CD8-positive, alpha-beta memory T cell (primary cell): ENCODE measurements at regions not wholly inside any gene's neighbourhood (a gene's known extent, or its start where the extent isn't known, plus 50 kb on each side); places are given as distances from the start of the nearest gene placed in this dataset.
"Not testable (repeated sequence)": the region's sequence is repeated elsewhere in the genome, so short reads cannot be mapped to it uniquely, and the experiment has no call there.

Source experiments
- CTCF ChIA-PET: fragments of 350-600 bp; sonication (Branson Sonifier 250); formaldehyde crosslinking; loops from one replicate; lab custom pipeline; 2021; ENCODE audit warnings: antibody characterized with exemption; lab: Charles Lee
- POLR2A ChIA-PET: fragments of 350-600 bp; sonication (Branson Sonifier 250); formaldehyde crosslinking; loops from one replicate; lab custom pipeline; 2021; ENCODE audit warnings: antibody characterized with exemption; lab: Charles Lee
- DNase-seq, 5 donors: peaks; one replicate each; pipeline versions ENCODE4 v3.0.0 to v3.0.0-alpha.2; 2020 to 2022; ENCODE audit warnings: mixed read lengths in 1 of 5
- H3K27ac ChIP-seq: one replicate; pipeline ENCODE4 v1.7.0; 2013; ENCODE audit warnings: low read depth, mild to moderate bottlenecking, low read length, moderate library complexity
- H3K27me3 ChIP-seq: 2 replicates; pipeline ENCODE4 v1.7.0; 2013; ENCODE audit warnings: low read length, mild to moderate bottlenecking; ENCODE audit not compliant: insufficient read depth, poor library complexity, severe bottlenecking
- H3K36me3 ChIP-seq: 2 replicates; pipeline ENCODE4 v1.7.0; 2013; ENCODE audit warnings: mild to moderate bottlenecking, low read length, moderate library complexity; ENCODE audit not compliant: insufficient read depth
- H3K4me1 ChIP-seq: 2 replicates; pipeline ENCODE4 v1.7.0; 2013; ENCODE audit warnings: mild to moderate bottlenecking, low read length, moderate library complexity; ENCODE audit not compliant: insufficient read depth
- H3K4me3 ChIP-seq: 2 replicates; pipeline ENCODE4 v1.7.0; 2013; ENCODE audit warnings: mild to moderate bottlenecking, low read length
- H3K9me3 ChIP-seq: 2 replicates; pipeline ENCODE4 v1.7.0; 2013; ENCODE audit warnings: mild to moderate bottlenecking, low read length
- H3K27ac Mint-ChIP-seq, 8 donors: one replicate each; pipeline ENCODE4 v1.8.0; 2020 to 2021; ENCODE audit warnings: mixed read lengths in 8 of 8, mild to moderate bottlenecking in 6 of 8, inconsistent platforms in 3 of 8, moderate library complexity in 3 of 8
- H3K27me3 Mint-ChIP-seq, 2 donors: one replicate each; pipeline ENCODE4 v1.8.0; 2020 to 2021; ENCODE audit warnings: mixed read lengths in 2 of 2, mild to moderate bottlenecking in 1 of 2, moderate library complexity in 1 of 2
- H3K36me3 Mint-ChIP-seq, 3 donors: one replicate each; pipeline ENCODE4 v1.8.0; 2020 to 2021; ENCODE audit warnings: mixed read lengths in 3 of 3, inconsistent platforms in 1 of 3, mild to moderate bottlenecking in 1 of 3
- H3K4me1 Mint-ChIP-seq, 3 donors: one replicate each; pipeline ENCODE4 v1.8.0; 2020 to 2021; ENCODE audit warnings: mixed read lengths in 3 of 3, inconsistent platforms in 1 of 3, mild to moderate bottlenecking in 1 of 3
- H3K4me3 Mint-ChIP-seq, 7 donors: one replicate each; pipeline ENCODE4 v1.8.0; 2020 to 2021; ENCODE audit warnings: mixed read lengths in 7 of 7, mild to moderate bottlenecking in 6 of 7, moderate library complexity in 4 of 7, inconsistent platforms in 2 of 7
- H3K9me3 Mint-ChIP-seq, 5 donors: one replicate each; pipeline ENCODE4 v1.8.0; 2020 to 2022; ENCODE audit warnings: mixed read lengths in 5 of 5, mild to moderate bottlenecking in 3 of 5, moderate library complexity in 2 of 5, inconsistent platforms in 1 of 5

DNA sequence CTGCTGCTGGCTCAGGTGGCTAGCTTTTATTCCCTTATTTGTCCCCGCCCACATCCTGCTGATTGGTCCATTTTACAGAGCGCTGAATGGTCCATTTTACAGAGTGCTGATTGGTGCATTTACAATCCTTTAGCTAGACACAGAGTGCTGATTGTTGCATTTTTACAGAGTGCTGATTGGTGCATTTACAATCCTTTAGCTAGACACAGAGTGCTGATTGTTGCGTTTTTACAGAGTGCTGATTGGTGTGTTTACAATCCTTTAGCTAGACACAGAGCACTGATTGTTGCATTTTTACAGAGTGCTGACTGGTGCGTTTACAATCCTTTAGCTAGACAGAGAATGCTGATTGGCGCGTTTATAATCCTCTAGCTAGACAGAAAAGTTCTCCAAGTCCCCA, 107.8 kb upstream of the BMPER start:
- H3K27ac ChIP-seq, H3K36me3 Mint-ChIP-seq, H3K4me1 Mint-ChIP-seq, DNase-seq, H3K4me3 ChIP-seq, H3K27me3 ChIP-seq, CTCF ChIA-PET, H3K9me3 Mint-ChIP-seq, H3K36me3 ChIP-seq, H3K27ac Mint-ChIP-seq, POLR2A ChIA-PET, H3K27me3 Mint-ChIP-seq, H3K9me3 ChIP-seq, H3K4me1 ChIP-seq: not testable (repeated sequence)
- H3K4me3 Mint-ChIP-seq: peak overlapping the region in 1 of 7 donors; percentile 49

DNA sequence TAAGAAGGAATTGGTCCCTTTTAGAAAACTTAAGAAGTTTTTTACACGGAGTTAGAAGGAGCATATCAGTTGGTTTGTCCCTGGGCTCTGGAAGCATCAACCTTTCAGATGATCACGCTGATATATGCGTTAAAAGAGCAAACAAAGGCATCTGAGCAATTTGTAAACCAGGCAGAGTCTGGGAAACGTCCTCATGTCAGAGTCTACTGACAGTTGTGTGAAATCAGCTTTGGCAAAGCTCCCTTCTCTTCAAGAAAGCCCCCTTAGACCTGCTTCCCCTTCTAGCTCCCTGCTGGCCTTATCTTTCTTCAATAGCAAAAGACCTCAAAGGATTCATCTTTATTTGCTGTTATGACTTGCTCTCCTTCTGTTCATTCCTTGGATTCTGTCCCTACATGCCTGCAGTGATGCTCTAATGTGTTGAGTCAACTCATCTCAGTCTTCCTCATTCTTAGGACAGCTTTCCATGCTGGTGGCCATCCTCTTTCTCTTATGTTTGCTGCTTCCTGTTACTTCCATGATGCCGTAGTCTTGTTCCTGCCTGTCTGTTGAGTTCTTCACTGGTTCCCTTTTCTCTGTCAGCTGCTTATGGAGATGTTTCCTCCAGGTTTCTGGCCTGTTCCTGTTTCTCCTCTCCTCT, 106.5 kb upstream of the BMPER start:
- H3K4me3 ChIP-seq: no peak overlapping the region
- Mint-ChIP-seq H3K4me1 (no peaks in the 10 kb centered on the region), H3K27me3 (peaks cover 0 to 2% of the 10 kb centered on the region in 2 donors), H3K9me3 (peaks cover 0 to 4% (median 1%) of the 10 kb centered on the region in 5 donors), H3K36me3 (no peaks in the 10 kb centered on the region), H3K4me3 (no peak overlapping the region), H3K27ac (no peak overlapping the region)
- H3K4me1 ChIP-seq: no peaks in the 10 kb centered on the region
- no peaks in the 10 kb centered on the region for H3K36me3 ChIP-seq
- no peaks in the 10 kb centered on the region for H3K27me3 ChIP-seq
- no peak for DNase-seq
- H3K27ac ChIP-seq: no peak overlapping the region
- CTCF ChIA-PET: no interaction called here
- H3K9me3 ChIP-seq: no peaks in the 10 kb centered on the region
- POLR2A ChIA-PET: no interaction called here

DNA sequence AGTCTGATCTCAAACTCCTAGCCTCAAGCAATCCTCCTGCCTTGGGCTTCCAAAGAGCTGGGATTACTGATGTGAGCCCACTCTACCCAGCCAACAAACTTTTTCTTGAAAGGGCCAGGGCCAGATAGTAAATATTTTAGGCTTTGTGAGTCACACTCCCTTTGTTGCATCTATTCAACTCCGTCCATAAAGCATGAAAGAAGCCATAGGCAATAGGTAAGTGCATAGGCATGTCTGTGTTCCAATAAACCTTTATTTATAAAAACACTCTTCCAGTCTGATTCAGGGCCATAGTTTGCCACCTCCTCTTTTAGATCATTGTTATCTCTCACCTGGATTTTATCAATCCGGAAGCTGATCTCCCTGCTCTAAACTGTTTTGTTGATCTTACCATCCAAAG, 105.6 kb upstream of the BMPER start:
- no peak for DNase-seq
- H3K4me1 Mint-ChIP-seq: no peaks in the 10 kb centered on the region
- H3K4me3 Mint-ChIP-seq: no peak overlapping the region
- no peaks in the 10 kb centered on the region for H3K27me3 ChIP-seq
- peaks cover 0 to 4% (median 1%) of the 10 kb centered on the region in 5 donors for H3K9me3 Mint-ChIP-seq
- no peak overlapping the region for H3K27ac Mint-ChIP-seq
- H3K27ac ChIP-seq: no peak overlapping the region
- H3K36me3 ChIP-seq: no peaks in the 10 kb centered on the region
- peaks cover 0 to 5% of the 10 kb centered on the region in 2 donors for H3K27me3 Mint-ChIP-seq
- no peak overlapping the region for H3K4me3 ChIP-seq
- no peaks in the 10 kb centered on the region for H3K36me3 Mint-ChIP-seq
- H3K4me1 ChIP-seq: no peaks in the 10 kb centered on the region
- ChIA-PET POLR2A (no interaction called here), CTCF (no interaction called here)
- no peaks in the 10 kb centered on the region for H3K9me3 ChIP-seq

DNA sequence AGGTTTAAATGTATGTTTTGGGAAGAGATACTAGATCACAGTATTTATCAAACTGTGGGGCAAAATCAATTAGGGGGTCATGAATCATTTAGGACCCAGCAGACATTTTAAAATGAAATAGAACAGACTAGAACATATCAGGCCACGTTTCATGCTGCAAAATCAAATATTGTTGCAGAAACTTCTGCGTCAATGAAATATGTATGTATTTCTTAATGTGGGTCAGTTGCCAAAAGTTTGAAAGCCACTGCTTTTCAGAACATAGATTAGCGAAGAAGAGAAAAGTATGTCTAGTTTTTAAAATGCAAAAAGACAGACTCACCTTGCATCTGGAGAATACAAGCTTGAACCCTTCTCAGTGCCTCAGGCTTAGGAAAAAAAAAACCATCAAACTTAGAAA, 102.7 kb upstream of the BMPER start:
- H3K27ac Mint-ChIP-seq: no peak overlapping the region
- H3K27me3 Mint-ChIP-seq: peaks cover 0 to 3% of the 10 kb centered on the region in 2 donors
- H3K9me3 Mint-ChIP-seq: peaks cover 0 to 4% (median 1%) of the 10 kb centered on the region in 5 donors
- Histone ChIP-seq H3K9me3 (no peaks in the 10 kb centered on the region), H3K27me3 (no peaks in the 10 kb centered on the region), H3K4me3 (no peak overlapping the region), H3K36me3 (no peaks in the 10 kb centered on the region), H3K27ac (no peak overlapping the region), H3K4me1 (no peaks in the 10 kb centered on the region)
- ChIA-PET CTCF (no interaction called here), POLR2A (no interaction called here)
- no peak overlapping the region for H3K4me3 Mint-ChIP-seq
- H3K4me1 Mint-ChIP-seq: no peaks in the 10 kb centered on the region
- no peak for DNase-seq
- no peaks in the 10 kb centered on the region for H3K36me3 Mint-ChIP-seq

DNA sequence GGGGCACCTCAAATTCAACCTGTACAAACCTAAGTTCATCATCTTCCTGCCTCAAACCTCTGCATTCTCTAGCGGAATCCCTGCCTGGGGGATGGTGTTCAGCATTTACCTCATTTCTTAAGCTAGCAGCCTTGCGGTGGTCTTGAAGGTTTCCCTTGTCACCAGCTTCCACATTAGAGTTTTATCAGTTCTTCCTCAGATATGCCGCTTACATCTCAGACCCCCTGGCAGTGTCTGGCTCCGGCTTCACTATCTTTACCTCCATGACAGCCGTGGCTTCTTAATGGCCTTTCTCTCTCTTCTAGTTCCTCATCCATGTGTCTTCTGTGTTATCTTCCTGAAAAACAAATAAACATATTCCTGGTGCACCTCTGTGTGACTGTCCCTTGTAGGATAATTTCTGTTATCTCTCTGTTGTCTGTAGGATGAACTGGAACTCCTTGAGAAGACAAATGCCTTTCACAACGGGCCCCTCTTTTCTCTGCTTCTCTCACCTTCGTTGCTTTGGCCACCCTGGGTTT, 101.1 kb upstream of the BMPER start:
- no peaks in the 10 kb centered on the region for H3K36me3 Mint-ChIP-seq
- peaks cover 0 to 4% (median 2%) of the 10 kb centered on the region in 5 donors for H3K9me3 Mint-ChIP-seq
- Histone ChIP-seq H3K27me3 (no peaks in the 10 kb centered on the region), H3K4me1 (no peaks in the 10 kb centered on the region), H3K9me3 (no peaks in the 10 kb centered on the region), H3K27ac (no peak overlapping the region), H3K4me3 (no peak overlapping the region), H3K36me3 (no peaks in the 10 kb centered on the region)
- CTCF ChIA-PET: no interaction called here
- H3K27ac Mint-ChIP-seq: no peak overlapping the region
- H3K27me3 Mint-ChIP-seq: peaks cover 0 to 3% of the 10 kb centered on the region in 2 donors
- H3K4me3 Mint-ChIP-seq: no peak overlapping the region
- POLR2A ChIA-PET: no interaction called here
- no peaks in the 10 kb centered on the region for H3K4me1 Mint-ChIP-seq
- no peak for DNase-seq

DNA sequence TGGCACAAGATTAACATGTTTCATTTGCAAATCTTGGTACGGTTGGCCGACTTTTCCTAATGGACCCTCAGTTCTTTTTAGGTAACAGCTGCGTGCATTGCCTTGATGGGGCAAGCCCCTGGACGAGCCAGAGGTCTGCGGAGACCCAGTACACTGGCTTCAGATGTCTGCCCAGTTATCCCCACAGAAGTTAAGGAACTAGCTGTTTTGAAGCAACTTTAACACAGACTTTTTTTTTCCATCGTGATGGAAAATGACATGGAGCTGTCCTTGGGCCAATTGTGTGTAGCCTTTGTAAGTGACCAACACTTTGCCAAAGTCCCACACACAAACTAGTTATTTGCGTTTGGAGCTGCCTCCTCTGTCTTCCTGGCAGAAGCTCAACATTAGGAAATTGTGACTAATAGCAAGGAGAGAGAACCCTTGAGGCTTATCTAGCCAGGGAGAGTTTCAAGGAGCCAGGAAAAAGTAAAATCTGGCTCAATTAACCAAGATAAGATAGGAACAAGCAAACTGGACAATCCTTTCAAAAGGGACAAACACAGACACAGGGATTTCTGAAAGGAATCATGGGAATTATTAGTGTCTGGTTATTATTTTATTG, 99.6 kb upstream of the BMPER start:
- Mint-ChIP-seq H3K4me1 (no peaks in the 10 kb centered on the region), H3K4me3 (no peak overlapping the region), H3K27ac (no peak overlapping the region), H3K9me3 (peaks cover 0 to 4% (median 2%) of the 10 kb centered on the region in 5 donors), H3K36me3 (no peaks in the 10 kb centered on the region), H3K27me3 (peaks cover 0 to 3% of the 10 kb centered on the region in 2 donors)
- Histone ChIP-seq H3K4me3 (no peak overlapping the region), H3K27me3 (no peaks in the 10 kb centered on the region), H3K9me3 (no peaks in the 10 kb centered on the region), H3K4me1 (no peaks in the 10 kb centered on the region), H3K27ac (no peak overlapping the region), H3K36me3 (no peaks in the 10 kb centered on the region)
- no peak for DNase-seq
- CTCF ChIA-PET: no interaction called here
- POLR2A ChIA-PET: no interaction called here

DNA sequence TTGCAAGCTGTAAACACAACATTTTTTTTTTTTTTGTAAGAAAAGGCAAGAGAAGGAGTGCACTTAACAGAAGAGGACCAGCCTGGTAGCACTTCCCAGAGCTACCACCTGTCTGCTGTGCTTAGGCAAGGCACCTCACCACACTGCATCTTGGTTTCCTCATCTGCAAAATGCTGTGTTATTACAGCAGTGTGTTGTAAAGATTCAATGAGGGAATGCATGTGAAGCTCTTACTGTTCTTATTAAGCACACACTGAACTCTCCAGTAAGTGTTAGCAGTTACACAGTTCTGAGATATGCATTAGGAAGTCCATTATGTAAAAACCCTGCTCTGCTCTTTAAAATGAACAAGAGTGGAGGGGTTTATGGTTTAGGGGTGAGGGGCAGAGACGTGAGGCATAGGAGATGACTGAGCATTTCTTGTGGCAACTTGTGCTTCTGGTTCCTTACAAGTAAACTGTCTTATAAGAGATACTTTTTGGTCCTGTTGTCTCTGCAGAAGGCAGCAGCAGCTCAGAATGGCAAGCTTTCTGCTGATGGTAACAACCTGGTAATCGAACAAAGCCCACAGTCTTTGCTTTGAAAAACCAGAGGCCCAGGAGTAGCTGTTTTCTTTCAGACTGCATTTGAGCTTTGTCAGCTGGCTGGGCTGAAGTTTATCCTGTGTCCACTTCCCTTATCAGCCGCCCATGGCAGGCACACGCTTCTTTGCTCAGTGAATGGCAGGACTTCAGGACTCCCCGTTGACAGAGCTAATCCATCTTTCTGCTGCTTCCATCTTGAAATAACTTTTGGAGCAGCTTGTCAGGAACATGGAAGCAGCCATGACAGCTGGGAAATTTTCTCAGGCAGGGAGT, 98.8 kb upstream of the BMPER start:
- Histone ChIP-seq H3K4me3 (no peak overlapping the region), H3K27me3 (no peaks in the 10 kb centered on the region), H3K4me1 (no peaks in the 10 kb centered on the region), H3K27ac (no peak overlapping the region), H3K9me3 (no peaks in the 10 kb centered on the region), H3K36me3 (no peaks in the 10 kb centered on the region)
- ChIA-PET CTCF (no interaction called here), POLR2A (no interaction called here)
- no peak overlapping the region for H3K4me3 Mint-ChIP-seq
- H3K9me3 Mint-ChIP-seq: peaks cover 0 to 3% (median under 1%) of the 10 kb centered on the region in 5 donors
- peaks cover 0 to 3% of the 10 kb centered on the region in 2 donors for H3K27me3 Mint-ChIP-seq
- DNase-seq: no peak
- H3K27ac Mint-ChIP-seq: no peak overlapping the region
- H3K4me1 Mint-ChIP-seq: no peaks in the 10 kb centered on the region
- no peaks in the 10 kb centered on the region for H3K36me3 Mint-ChIP-seq

DNA sequence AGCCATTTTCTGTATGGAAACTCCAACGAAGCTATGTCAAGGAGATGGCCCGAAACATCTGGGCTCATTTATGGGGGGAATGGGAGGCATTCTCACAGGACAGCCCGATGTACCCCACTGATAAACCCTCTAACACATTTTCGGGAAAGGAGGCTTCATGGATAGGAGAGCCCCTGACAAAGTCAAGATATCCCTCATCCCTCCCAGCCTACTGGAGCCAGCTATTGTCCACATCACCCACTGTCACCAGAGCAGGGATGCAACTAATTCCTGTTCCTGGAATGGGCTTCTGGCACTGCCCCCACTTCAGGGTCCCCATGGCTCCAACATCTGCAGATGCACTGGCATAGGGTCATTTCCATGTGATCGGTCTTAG, 98.2 kb upstream of the BMPER start:
- no peaks in the 10 kb centered on the region for H3K9me3 ChIP-seq
- no peaks in the 10 kb centered on the region for H3K36me3 Mint-ChIP-seq
- DNase-seq: no peak
- no peaks in the 10 kb centered on the region for H3K36me3 ChIP-seq
- no peak overlapping the region for H3K4me3 ChIP-seq
- no peak overlapping the region for H3K27ac Mint-ChIP-seq
- H3K4me1 ChIP-seq: no peaks in the 10 kb centered on the region
- H3K27me3 Mint-ChIP-seq: peaks cover 0 to 3% of the 10 kb centered on the region in 2 donors
- CTCF ChIA-PET: no interaction called here
- no peaks in the 10 kb centered on the region for H3K4me1 Mint-ChIP-seq
- POLR2A ChIA-PET: no interaction called here
- no peak overlapping the region for H3K27ac ChIP-seq
- no peaks in the 10 kb centered on the region for H3K27me3 ChIP-seq
- H3K4me3 Mint-ChIP-seq: no peak overlapping the region
- H3K9me3 Mint-ChIP-seq: peaks cover 0 to 3% (median 0%) of the 10 kb centered on the region in 5 donors
